NCI-H2081 (cell line): ENCODE measurements at regions not wholly inside any gene's neighbourhood (a gene's known extent, or its start where the extent isn't known, plus 50 kb on each side); places are given as distances from the start of the nearest gene placed in this dataset.
"Not testable (repeated sequence)": the region's sequence is repeated elsewhere in the genome, so short reads cannot be mapped to it uniquely, and the experiment has no call there.

Experiments
- DNase-seq, 2 experiments: peaks; one replicate each; lab custom pipeline; 2025; lab: John Stamatoyannopoulos, UW

DNA sequence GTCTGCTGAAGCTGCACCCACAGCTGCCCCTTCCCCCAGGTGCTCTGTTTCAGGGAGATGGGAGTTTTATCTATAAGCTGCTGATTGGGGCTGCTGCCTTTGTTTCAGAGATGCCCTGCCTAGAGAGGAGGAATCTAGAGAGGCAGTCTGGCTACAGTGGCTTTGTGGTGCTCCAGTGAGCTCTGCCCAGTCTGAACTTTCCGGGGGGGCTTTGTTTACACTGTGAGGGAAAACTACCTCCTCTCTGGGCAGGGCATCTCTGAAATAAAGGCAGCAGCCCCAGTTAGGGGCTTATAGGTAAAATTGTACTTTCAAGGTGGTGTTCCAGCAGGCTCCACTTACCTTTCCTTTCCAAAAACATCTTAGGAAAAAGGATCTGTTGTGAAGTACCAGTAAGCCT is 242.2 kb downstream of the SPRY1 start:
- DNase-seq = no peak

DNA sequence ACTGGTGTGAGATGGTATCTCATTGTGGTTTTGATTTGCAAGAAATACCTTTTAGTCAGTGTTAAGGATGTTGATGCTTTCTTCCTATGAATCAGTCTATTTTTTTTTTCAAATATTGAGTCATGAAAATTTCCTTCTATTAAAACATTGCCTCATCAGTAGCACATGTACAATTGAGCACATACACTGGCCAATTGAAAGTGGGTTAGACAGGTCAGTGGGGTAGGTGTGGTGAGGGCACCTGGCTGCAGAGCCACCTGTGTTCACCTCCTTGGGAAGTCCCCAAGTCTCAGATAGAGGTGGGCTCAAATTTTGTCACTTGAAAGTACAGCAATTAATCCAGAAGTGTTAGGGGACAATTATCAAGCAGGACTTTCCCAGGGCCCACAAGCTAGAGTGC is 243.7 kb downstream of the SPRY1 start:
- no peak for DNase-seq

DNA sequence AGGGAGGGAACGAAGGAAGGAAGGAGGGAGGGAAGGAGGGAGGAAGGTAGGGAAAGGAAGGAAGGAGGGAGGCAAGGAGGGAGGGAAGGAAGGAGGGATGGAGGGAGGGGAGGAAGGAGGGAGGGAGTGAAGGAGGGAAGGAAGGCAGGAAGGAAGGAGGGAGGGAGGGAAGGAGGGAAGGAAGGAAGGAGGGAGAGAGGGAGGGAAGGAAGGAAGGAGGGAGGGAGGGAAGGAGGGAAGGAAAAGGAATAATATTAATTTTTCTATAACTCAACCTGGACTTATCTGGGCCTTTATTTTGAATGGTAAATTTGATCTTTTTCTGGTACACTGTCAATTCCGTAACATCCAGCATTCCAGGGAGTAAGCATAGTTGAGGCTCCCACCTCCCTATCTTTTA is 244.2 kb downstream of the SPRY1 start:
- no peak for DNase-seq

DNA sequence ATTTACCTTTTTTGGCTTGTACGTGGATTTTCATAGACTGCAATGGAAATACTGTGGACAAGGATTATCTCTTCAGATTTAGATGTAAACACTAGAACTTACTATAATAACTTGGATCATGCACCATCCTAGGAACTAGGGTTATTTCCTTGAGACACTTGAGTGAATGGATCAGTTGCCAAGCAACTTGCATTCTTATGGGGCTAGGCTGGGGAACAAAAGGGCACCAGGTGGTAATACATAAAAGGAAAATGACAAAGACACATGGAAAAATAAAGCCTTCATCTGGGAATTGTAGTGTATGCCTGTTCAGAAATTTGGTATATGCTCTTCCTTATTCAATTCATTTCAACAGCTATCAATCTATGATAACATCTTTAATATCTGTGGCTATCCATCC is 247.1 kb downstream of the SPRY1 start:
- no peak for DNase-seq

DNA sequence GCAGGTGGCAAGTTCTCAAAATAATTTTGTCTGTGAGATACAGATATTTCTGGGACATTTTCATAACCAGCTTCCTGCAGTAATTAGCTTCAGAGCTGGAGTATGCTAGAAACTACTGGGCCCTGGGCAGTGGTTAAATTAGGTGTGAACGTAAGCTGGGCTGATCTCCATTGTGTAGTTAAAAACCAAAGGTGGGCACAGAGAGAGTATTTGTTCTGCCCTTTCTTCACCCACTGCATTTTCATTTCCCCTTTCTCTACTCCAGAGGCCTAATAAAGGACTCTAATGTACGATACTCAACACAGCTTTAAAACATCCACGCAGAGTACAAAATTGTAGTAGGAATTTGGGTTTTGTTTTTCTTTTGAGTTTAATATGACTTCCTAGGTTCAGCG is 252.7 kb downstream of the SPRY1 start:
- peak in 1 of 2 experiments; percentile 26 for DNase-seq

DNA sequence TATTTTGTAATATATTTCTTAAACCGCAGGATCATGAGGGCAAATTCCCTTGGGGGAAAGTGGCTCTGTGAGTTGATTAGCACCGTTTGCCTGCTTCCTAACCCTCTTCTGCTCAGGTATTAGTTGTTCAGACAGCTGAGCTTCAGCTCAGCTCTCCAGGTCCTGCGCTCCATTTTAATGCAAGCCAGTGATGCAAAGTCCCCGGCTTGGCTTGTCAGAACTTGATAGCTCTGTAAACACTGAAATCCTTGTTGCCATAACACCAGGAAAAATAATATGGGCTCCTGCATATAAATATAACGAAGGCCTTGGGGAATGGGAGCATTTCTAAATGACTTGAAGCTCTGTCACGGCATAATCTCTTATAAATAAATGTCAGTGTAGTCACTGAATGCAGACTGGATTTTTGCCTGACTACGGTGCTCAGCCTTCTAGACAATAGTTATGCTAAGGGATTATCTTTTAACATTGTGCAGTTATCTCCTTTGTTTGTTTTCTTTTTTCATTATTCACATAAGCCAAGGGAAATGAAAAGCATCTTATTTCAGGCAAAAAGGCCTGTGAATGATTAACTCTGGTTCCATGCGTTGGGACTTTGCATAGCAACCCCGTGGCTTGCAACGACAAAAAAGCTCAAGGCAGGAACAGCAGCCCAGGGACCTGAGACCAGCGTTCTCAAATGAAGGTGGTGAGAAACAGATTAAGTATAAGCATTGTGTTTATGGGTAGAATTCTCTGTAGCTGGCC is 253.2 kb downstream of the SPRY1 start:
- peak; percentile 75 to 92 for DNase-seq

DNA sequence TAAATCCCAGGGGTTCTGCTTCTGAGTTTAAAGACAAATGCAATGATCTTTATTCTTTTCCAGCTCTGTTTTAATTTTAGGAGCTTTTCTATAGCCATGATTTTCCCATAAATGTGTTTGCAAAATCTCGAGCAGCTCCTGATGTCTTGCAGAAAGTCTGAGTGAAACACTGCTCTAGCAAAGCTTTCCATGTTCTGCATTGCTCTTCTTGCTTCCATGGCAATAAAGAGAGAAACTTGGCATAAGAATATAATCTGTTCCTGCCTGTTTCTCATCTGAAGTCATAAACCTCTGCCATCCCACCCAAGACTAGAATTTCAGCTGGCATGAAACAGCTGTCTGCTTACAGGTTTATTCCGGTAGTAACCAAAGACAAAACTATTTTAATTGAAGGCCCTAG is 254.5 kb downstream of the SPRY1 start:
- no peak for DNase-seq

DNA sequence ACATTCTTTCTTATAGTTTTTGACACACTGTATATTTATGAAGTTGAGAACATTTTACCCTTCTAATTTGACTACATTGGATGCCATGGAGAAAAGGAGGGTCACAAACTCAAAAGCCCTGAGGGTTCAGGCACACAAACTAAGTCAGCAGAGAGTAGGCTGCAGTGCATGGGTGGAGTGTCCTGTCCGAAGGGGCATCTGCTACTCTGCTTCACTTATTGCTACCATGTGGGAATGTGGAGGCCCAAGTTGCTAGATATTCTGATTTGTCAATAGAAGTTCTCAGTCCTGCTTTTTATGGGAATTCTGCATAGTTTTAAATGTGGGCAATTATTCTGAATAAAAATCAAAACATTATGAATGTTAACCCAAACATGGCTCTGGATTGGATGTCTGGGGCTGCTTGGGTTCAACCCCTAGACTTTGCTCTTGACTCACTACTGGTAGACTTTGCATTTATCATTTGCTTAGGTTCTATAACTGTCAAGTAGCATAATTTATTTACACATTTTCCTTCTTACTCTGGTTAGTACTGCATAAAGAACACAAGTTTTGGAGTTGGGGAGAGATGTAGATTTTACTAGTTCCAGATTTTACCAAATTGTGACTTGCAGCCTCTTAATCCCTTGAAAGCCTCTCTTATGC is 255.1 kb downstream of the SPRY1 start:
- no peak for DNase-seq

DNA sequence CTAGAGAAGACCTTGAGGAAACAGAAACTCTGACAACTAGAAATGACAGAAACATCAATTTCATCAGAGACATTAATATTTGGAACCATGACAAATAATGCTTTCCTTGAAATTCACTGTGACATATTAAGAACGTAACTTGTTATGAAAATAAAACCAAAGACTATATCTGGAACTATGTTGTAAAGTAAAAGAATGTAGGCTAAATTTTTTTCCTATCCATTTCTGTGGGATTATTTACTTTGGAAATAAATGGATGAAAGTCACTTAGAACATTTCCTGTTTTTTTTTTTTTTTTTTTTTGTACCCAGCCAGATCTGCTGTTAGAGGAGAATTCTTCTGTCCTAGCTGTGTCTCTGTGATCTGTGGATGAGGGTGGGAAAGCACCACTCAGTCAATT is 255.9 kb downstream of the SPRY1 start:
- no peak for DNase-seq

DNA sequence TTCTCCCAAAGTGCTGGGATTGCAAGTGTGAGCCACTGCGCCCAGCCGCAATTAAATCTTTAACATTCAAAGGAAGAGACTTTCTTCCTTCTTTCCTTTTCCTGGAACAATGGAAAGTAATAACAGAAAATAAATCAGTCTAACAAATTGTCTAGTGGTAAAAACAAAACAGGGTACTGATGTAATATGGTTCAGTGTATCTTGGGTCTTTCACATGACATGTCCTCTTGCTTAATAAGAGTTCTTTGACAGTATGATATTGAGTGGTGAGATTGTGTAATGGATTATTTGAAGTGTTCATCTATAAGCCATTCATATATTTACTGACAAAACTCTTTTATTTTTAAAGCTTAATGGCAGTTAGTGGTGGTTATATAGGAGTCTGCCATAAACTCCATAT is 256.6 kb downstream of the SPRY1 start:
- no peak for DNase-seq

DNA sequence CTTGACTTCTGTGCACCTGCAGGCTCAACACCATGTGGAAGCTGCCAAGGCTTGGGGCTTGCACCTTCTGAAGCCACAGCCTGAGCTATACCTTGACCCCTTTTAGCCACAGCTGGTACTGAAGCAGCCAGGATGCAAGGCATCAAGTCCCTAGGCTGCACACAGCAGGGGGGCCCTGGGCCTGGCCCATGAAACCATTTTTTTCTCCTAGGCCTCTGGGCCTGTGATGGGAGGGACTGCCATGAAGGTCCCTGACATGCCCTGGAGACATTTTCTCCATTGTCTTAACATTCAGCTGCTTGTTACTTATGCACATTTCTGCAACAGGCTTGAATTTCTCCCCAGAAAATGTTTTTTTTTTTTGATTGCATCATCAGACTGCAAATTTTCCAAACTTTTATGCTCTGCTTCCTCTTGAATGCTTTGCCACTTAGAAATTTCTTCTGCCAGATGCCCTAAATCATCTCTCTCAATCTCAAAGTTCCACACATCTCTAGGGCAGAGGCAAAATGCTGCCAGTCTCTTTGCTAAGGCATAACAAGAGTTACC is 260.2 kb downstream of the SPRY1 start:
- DNase-seq = not testable (repeated sequence)

DNA sequence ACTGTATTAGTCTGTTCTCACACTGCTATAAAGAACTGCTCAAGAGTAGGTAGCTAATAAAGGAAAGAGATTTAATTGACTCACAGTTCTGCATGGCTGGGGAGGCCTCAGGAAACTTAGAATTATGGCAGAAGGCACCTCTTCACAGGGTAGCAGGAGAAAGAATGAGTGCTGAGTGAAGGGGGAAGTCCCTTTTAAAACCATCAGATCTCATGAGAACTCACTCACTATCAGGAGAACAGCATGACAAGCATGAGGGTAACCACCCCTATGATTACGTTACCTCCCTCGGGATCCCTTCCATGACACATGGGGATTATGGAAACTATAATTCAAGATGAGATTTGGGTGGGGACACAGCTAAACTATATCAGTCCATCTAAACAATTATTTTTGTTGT is 261.0 kb downstream of the SPRY1 start:
- not testable (repeated sequence) for DNase-seq

DNA sequence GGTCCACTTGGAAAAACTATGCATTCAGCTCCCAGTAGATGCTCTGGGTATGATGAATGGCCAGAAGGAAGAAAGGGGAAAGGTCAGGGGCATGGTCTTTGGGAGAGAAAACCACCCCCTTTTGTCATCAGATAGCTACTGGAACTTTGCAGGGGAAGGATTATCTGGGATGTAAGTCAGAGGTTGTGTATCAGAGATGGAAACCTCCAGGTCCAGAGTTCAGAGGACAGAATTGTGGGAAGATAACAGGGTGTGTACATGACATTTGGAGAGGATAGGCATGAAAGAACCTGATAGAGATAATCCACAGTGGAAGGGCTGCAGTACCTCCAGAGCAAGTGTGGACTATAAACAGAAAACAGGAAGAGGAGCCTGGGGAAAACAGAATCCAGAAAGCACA is 262.7 kb downstream of the SPRY1 start:
- DNase-seq = no peak

DNA sequence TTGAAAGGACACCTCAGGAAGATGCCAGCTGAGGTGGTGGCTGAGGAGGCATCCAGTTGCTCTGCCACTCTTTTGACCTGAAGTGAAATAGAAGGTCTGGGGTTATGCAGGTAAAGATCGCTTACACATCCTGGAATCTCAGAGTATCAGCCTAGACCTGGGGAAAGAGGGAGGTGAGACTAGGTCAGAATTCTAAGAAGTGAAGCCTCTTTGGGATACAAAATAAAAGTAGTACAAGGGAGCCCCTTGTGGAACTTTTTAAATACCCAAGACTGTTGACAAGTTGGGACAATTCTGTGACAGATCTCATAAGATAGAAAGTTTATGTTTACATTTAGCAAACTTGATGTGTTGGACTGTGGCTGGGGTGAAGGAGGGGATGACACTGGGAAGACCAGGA is 263.1 kb downstream of the SPRY1 start:
- DNase-seq = no peak

DNA sequence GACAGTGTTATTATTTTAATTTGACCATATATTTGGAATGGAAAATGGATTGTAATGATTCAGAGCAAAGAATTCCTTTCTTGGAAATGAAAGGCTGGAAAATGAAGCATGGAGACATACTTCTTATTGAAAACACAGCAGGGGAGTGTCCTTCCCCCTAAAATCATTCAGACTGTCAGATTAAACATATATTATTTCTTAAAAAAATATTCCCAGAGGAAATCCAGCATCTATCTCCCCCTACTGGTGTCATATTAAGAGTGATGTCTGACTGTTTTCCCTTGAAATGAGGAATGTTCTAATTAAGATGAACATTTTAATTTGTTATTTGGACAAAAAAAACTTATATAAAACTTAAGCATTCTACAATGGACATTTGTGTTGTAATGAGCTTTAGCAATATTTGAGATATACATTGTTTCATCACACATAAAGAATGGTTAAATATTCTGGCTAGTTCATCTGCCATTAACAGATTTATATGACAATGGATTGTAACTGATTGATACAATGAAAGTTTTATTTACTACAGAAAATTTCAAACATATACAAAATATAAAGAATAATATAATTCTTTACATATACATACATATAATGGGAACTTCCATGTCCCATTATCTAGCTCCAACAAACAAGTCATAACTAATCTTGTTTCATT is 264.6 kb downstream of the SPRY1 start:
- DNase-seq = peak in 1 of 2 experiments; percentile 11

DNA sequence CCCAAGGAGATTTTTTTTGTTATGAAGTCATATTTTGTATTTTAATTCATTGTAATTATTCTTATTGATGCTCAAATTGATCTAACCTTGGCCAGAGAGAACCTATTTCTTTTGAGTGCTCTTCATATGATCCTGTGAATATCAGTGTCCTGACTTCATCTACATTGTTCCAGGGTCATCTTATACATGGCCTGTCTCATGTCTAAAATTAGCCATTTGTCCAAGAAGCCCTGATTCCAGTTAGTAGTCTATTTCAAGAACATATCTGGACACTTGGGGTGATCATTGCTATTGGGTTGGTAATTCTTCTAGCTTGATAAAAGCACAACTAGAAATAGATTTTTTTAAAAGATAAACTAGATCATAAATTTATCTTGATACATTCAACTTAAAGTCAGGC is 266.2 kb downstream of the SPRY1 start:
- DNase-seq = no peak

DNA sequence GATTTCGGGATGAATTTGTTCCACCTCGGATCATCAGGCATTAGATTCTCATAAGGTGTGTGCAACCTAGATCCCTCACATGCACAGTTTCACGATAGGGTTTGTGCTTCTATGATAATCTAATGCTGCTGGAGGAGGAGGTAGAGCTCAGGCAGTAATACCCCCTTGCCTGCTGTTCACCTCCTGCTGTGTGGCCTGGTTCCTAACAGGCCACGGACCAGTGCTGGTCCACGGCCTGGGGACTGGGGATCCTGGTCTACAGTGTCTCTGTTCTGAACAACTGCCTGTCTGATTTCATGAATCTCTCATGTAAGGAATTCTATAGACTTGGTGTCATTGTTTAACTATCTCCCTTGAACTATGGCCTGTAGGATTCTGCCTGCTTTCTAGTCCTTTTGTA is 269.9 kb downstream of the SPRY1 start:
- DNase-seq = no peak

DNA sequence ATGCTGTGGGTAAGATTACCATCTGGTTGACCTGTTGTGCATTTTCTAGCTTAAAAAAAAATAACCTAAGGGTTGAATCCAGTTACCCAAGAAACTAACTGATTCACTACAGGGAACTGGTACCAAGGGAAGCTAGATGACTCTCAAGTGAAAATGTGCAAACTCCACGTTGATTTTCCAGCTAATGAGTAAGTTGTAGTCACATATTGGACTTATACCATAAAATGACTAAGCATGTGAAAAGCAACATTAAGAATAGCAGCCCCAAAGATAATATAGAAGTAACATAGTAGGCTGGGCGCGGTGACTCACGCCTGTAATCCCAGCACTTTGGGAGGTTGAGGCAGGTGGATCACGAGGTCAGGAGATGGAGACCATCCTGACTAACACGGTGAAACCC is 270.9 kb downstream of the SPRY1 start:
- DNase-seq = no peak

DNA sequence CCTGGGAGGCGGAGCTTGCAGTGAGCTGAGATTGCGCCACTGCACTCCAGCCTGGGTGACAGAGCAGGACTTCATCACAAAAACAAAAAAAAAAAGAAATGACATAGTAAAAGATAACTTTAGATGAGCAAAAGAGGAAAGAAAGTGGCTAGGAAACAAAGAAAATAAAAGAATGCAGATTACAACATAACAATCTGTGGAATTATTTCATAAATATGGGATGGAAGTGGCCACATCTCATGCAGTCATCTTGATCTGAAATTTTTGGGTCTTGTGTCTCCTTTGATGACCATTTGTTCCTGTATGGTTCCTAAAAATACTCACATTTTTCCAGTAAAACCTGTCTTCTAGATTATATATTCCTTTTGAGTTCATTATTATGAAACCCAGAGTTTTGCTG is 271.4 kb downstream of the SPRY1 start:
- DNase-seq = no peak

DNA sequence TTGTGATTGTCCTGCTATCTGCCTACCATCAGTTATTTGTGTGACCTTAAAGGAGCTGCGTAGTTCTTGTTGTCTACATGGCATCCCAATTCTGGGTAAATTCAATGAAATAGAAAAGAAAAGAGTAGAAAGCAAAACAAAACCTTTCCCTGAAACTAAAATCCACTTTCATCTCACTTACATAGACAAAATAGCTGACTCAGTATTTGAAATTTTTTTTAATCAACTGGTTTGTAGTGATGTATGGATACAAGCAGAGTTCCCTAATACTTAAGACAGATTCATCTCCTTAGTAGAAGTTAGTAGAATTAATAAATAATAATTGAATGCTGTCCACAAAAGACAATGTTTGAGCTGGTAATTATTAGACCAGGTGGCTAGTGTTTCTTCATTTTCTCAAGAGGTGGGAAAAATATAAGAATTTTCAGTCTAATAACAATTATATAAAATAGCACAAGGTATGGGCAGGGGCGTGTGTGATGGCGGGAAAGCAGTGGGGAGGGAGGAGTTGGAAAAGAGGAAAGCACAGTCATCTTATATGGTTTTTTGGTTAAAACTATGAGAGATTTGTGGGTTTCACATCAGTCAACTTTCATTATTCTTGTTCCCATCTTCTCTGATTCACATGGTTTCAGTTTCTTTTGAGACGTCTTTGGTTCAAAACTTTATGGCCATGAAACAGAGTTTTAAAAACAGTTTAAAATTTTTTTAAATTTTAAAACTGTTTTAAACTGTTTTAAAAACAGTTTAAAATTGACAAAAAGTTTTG is 275.2 kb downstream of the SPRY1 start:
- DNase-seq = no peak

DNA sequence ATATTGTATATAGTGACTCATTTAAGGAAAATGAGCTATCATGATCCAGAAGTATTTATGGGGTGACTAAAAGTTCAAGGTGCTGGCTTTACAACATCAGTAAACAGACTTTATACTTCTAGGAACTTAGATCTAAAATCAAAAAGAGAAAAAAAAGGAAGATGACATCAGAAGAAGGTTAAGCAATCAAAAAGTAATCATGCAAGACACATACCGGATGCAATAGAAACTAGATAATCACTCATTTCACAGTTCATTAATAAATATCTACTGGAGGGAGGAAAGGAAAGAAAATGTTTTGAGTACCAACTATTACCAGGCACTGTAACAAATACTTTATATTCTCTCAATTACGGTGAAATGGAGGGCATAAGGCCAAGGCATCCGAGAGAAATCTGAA is 276.4 kb downstream of the SPRY1 start:
- no peak for DNase-seq

DNA sequence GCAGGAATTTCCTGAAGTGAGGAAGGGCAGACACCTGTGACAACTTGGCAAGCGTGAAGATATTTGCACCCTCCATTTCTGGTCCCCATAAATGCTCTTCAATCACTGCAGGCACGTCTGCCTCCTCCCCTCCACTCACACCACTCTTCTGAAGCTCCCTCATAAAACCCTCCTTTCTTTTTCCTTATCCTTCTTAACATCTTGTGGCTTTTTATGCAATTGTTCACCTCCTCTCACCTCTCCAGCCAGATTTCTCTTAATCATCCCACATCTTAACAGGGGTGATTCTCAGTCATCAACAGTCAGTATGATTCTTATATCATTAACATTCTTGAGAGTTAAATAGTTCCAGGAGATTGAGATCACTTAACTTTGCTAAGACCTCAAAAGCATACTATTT is 277.4 kb downstream of the SPRY1 start:
- no peak for DNase-seq
